ENCODE measurements at regions not wholly inside any gene's neighbourhood (a gene's known extent, or its start where the extent isn't known, plus 50 kb on each side); places are given as distances from the start of the nearest gene placed in this dataset.

DNA sequence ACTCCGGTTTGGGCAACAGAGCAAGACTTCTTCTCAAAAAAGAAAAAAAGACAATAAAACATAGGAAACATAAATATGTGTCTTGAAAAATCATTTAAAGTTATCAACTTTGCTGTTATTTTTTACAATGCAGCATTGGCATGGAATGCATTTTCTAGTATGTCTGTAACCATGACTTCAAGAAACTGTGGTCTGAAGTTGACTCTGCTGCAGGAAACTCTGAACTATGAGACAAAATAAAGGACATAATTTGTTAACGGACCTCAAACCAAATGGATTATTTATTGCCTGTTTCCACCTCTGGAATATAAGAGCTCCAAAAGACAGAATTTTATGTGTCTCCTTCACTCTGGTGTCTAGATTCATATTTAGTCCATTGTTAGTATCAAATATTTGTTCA lies 79.1 kb downstream of the TRIB2 start:
- Histone ChIP-seq H3K36me3 (no peaks in the 10 kb centered on the region), H3K4me3 (no peak overlapping the region), H3K9me3 (no peaks in the 10 kb centered on the region), H3K4me1 (peaks cover 0 to 32% (median 5%) of the 10 kb centered on the region in 4 donors), H3K27ac (peak overlapping the region in 2 of 4 donors; percentile 65 to 80), H3K27me3 (no peaks in the 10 kb centered on the region)
- no peak for TF ChIP-seq EP300 (IDR thresholded peaks at IDR 0.05)
- WGBS, 2 donors = 22 to 26% methylated on average over 2 of the region's 2 CpGs
- DNase-seq (ENCODE audit: low spot score in 2 of 2) = no peak

DNA sequence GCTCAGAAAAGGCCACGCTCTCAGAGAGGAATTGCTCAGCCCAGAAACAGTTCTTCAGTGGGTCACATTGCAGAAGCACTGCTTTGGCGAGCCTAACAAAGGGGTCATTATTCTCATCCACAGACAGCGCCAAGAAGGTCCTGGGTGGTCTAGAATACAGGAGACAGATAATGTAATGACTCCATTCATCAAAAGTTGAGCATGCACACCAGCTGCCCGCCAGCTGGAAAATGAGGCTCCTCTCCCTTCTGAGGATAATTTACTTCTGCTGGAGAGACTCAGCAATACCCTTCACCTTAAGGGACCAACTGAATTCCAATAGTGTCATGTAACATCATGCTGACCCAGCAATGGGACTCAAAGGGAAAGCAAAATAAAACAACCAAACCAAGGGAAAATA lies 79.9 kb downstream of the TRIB2 start:
- H3K27ac ChIP-seq = peak overlapping the region in 2 of 4 donors; percentile 65 to 80
- no peaks in the 10 kb centered on the region for H3K27me3 ChIP-seq
- peaks cover 0 to 7% (median 0%) of the 10 kb centered on the region in 4 donors for H3K9me3 ChIP-seq
- peak; percentile 61 to 69 for DNase-seq (ENCODE audit: low spot score in 2 of 2)
- TF ChIP-seq EP300 (IDR thresholded peaks at IDR 0.05) = peak in 1 of 2 donors; percentile 69
- no peak for TF ChIP-seq CTCF (IDR thresholded peaks at IDR 0.05)
- WGBS, 2 donors = 32 to 36% methylated on average over 4 of the region's 4 CpGs
- H3K4me1 ChIP-seq = peaks cover 0 to 32% (median 5%) of the 10 kb centered on the region in 4 donors
- no peak overlapping the region for H3K4me3 ChIP-seq
- no peaks in the 10 kb centered on the region for H3K36me3 ChIP-seq

DNA sequence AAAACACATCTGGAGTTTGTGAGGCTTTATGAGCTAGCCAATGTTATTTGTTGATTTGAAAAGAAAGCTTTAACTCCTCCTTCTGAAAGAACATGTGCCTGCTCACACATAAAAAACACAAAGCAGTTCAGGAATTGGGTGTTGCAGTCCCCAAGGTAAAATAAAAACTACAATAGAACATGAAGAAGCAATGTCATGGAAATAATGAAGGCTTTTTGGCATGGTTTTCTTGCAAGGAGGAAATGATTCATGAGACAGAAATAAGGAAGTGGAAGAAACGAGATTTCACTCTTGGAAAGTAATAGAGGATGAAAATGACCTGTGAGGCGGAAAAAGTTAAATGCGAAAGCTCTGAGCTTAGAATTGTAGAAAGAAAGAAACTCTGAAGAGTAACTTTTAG lies 81.1 kb downstream of the TRIB2 start:
- H3K27me3 ChIP-seq = no peaks in the 10 kb centered on the region
- WGBS, 2 donors = 29% methylated on average over 3 of the region's 3 CpGs
- DNase-seq (ENCODE audit: low spot score in 2 of 2) = no peak
- H3K27ac ChIP-seq = peak overlapping the region; percentile 27 to 80 (median 52)
- H3K4me3 ChIP-seq = no peak overlapping the region
- no peaks in the 10 kb centered on the region for H3K36me3 ChIP-seq
- peaks cover 0 to 9% (median 0%) of the 10 kb centered on the region in 4 donors for H3K9me3 ChIP-seq
- TF ChIP-seq CTCF (IDR thresholded peaks at IDR 0.05) (no peak), EP300 (IDR thresholded peaks at IDR 0.05) (peak; percentile 84)
- H3K4me1 ChIP-seq = peaks cover 0 to 32% (median 5%) of the 10 kb centered on the region in 4 donors

DNA sequence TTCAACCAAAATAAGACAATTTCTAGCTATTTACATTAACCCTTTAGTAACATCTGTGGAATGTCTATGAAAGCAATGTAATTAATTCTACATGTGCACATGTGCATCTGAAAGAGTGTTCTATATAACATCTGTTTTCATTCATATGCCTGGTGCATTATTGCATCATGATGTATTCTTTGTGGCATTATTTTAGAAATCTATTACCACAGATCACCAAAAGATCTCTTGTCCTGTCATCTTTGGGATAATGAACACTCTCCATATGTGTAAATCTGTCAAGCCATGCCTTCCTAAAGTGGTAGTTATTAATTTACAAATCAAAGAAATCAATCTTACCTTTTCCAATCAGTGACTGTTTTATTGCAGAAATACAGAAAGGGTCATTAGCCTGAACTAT lies 86.9 kb downstream of the TRIB2 start:
- TF ChIP-seq CTCF (IDR thresholded peaks at IDR 0.05) (no peak), POLR2A (IDR thresholded peaks at IDR 0.05) (no peak), EP300 (IDR thresholded peaks at IDR 0.05) (no peak)
- no peaks in the 10 kb centered on the region for H3K27me3 ChIP-seq

GRCh38 chr2:12804091-12804856 lies 87.5 kb downstream of the TRIB2 start:
- Histone ChIP-seq H3K36me3 (no peaks in the 10 kb centered on the region), H3K27me3 (no peaks in the 10 kb centered on the region), H3K9me3 (peaks cover 0 to 9% (median 0%) of the 10 kb centered on the region in 4 donors), H3K4me3 (no peak overlapping the region), H3K4me1 (peaks cover 0 to 24% (median 10%) of the 10 kb centered on the region in 4 donors), H3K27ac (no peak overlapping the region)
- TF ChIP-seq CTCF (IDR thresholded peaks at IDR 0.05) (no peak), EP300 (IDR thresholded peaks at IDR 0.05) (no peak), POLR2A (IDR thresholded peaks at IDR 0.05) (no peak)
- 47 to 51% methylated on average over 2 of the region's 2 CpGs for WGBS, 2 donors
- DNase-seq (ENCODE audit: low spot score in 2 of 2) = no peak

More for the DNA sequence above, 86.9 kb downstream of the TRIB2 start:
- Histone ChIP-seq H3K4me1 (peaks cover 0 to 17% (median 8%) of the 10 kb centered on the region in 4 donors), H3K36me3 (no peaks in the 10 kb centered on the region), H3K9me3 (peaks cover 0 to 9% (median 0%) of the 10 kb centered on the region in 4 donors), H3K4me3 (no peak overlapping the region), H3K27ac (no peak overlapping the region)
- no peak for DNase-seq (ENCODE audit: low spot score in 2 of 2)

Data from tibial nerve (tissue), 4 donors.